WTC11 (cell line): ENCODE measurements at regions not wholly inside any gene's neighbourhood (a gene's known extent, or its start where the extent isn't known, plus 50 kb on each side); places are given as distances from the start of the nearest gene placed in this dataset.

Source experiments
- ATAC-seq: fragments of 200-7000 bp; cut with Tn5 transposase; 2 replicates; pipeline ENCODE4 v1.10.0; 2021; ENCODE audit warnings: mild to moderate bottlenecking, moderate library complexity
- CTCF ChIA-PET: fragments of 300-600 bp; sonication (Branson Sonifier 250); formaldehyde crosslinking; loops from one replicate; lab custom pipeline; 2021; ENCODE audit warnings: antibody characterized with exemption; lab: Charles Lee
- POLR2A ChIA-PET: fragments of 350-600 bp; sonication (Branson Sonifier 250); formaldehyde crosslinking; loops from one replicate; lab custom pipeline; 2021; ENCODE audit warnings: antibody characterized with exemption; lab: Charles Lee
- DNase-seq: peaks from one replicate; pipeline ENCODE4 v3.0.0; 2021; ENCODE audit warnings: low spot score
- H3K27ac Mint-ChIP-seq: 2 replicates; pipeline ENCODE4 v1.8.0; 2021; ENCODE audit warnings: mixed read lengths
- H3K27me3 Mint-ChIP-seq: 2 replicates; pipeline ENCODE4 v1.8.0; 2021; ENCODE audit warnings: low read depth, mild to moderate bottlenecking, moderate library complexity, mixed read lengths
- H3K36me3 Mint-ChIP-seq: 2 replicates; pipeline ENCODE4 v1.8.0; 2021; ENCODE audit warnings: mixed read lengths
- H3K4me1 Mint-ChIP-seq: 2 replicates; pipeline ENCODE4 v1.8.0; 2022; ENCODE audit warnings: mixed read lengths
- H3K4me3 Mint-ChIP-seq: 2 replicates; pipeline ENCODE4 v1.8.0; 2021; ENCODE audit warnings: mild to moderate bottlenecking, moderate library complexity, mixed read lengths
- H3K9me3 Mint-ChIP-seq: 2 replicates; pipeline ENCODE4 v1.8.0; 2021; ENCODE audit warnings: mixed read lengths
- ELF4 ChIP-seq: sonication (generic); formaldehyde crosslinking; IDR thresholded peaks from 2 replicates; pipeline ENCODE4 v1.8.1; 2022; ENCODE audit warnings: low read depth, mild to moderate bottlenecking, moderate library complexity, missing genetic modification reagents
- FOXK1 ChIP-seq: sonication (generic); formaldehyde crosslinking; IDR thresholded peaks from 2 replicates; pipeline ENCODE4 v1.8.0; 2022; ENCODE audit warnings: mild to moderate bottlenecking, moderate library complexity, missing genetic modification reagents
- FOXP1 ChIP-seq: sonication (generic); formaldehyde crosslinking; IDR thresholded peaks from 2 replicates; pipeline ENCODE4 v1.8.0; 2022; ENCODE audit warnings: missing genetic modification reagents, mild to moderate bottlenecking, moderate library complexity, borderline replicate concordance
- GABPB1 ChIP-seq: sonication (generic); formaldehyde crosslinking; IDR thresholded peaks from 2 replicates; pipeline ENCODE4 v1.8.1; 2023; ENCODE audit warnings: mild to moderate bottlenecking, missing genetic modification reagents
- HMGA2 ChIP-seq: fragments of 250-450 bp; sonication (Bioruptor Pico); IDR thresholded peaks from 2 replicates; pipeline ENCODE4 v1.4.0; 2021; ENCODE audit warnings: mild to moderate bottlenecking, moderate library complexity
- JUN ChIP-seq: sonication (generic); formaldehyde crosslinking; IDR thresholded peaks from 2 replicates; pipeline ENCODE4 v1.8.0; 2023; ENCODE audit warnings: mild to moderate bottlenecking, missing genetic modification reagents
- MYBL2 ChIP-seq: sonication (generic); formaldehyde crosslinking; IDR thresholded peaks from 2 replicates; pipeline ENCODE4 v1.8.1; 2023; ENCODE audit warnings: mild to moderate bottlenecking, moderate library complexity, missing genetic modification reagents
- NR2C2 ChIP-seq: sonication (generic); formaldehyde crosslinking; IDR thresholded peaks from 2 replicates; pipeline ENCODE4 v1.8.0; 2022; ENCODE audit warnings: mild to moderate bottlenecking, missing genetic modification reagents
- OVOL2 ChIP-seq: fragments of 250-450 bp; sonication (Bioruptor Pico); IDR thresholded peaks from 2 replicates; pipeline ENCODE4 v1.9.0; 2021; ENCODE audit warnings: mild to moderate bottlenecking, borderline replicate concordance
- RORB ChIP-seq: fragments of 250-450 bp; sonication (Bioruptor Pico); IDR thresholded peaks from 2 replicates; pipeline ENCODE4 v1.9.0; 2021; ENCODE audit warnings: mild to moderate bottlenecking
- TEAD1 ChIP-seq: sonication (generic); formaldehyde crosslinking; IDR thresholded peaks from 2 replicates; pipeline ENCODE4 v1.8.0; 2022; ENCODE audit warnings: mild to moderate bottlenecking, missing genetic modification reagents
- TP53 ChIP-seq: sonication (generic); formaldehyde crosslinking; IDR thresholded peaks from 2 replicates; pipeline ENCODE4 v1.8.1; 2023; ENCODE audit warnings: mild to moderate bottlenecking, missing genetic modification reagents
- ZBTB21 ChIP-seq: sonication (generic); formaldehyde crosslinking; IDR thresholded peaks from 2 replicates; pipeline ENCODE4 v1.8.1; 2023; ENCODE audit warnings: mild to moderate bottlenecking, missing genetic modification reagents, borderline replicate concordance
- ZNF219 ChIP-seq: sonication (generic); formaldehyde crosslinking; IDR thresholded peaks from 2 replicates; pipeline ENCODE4 v1.8.0; 2023; ENCODE audit warnings: missing genetic modification reagents, mild to moderate bottlenecking, borderline replicate concordance
- ZNF263 ChIP-seq: sonication (generic); formaldehyde crosslinking; IDR thresholded peaks from 2 replicates; pipeline ENCODE4 v1.8.1; 2022; ENCODE audit warnings: low read depth, mild to moderate bottlenecking, moderate library complexity, missing genetic modification reagents
- ZNF396 ChIP-seq: fragments of 250-450 bp; sonication (Bioruptor Pico); IDR thresholded peaks from 2 replicates; pipeline ENCODE4 v1.8.0; 2021; ENCODE audit warnings: mild to moderate bottlenecking, moderate library complexity, borderline replicate concordance
- ZNF671 ChIP-seq: fragments of 250-450 bp; sonication (Bioruptor Pico); IDR thresholded peaks from 2 replicates; pipeline ENCODE4 v1.8.0; 2021; ENCODE audit warnings: mild to moderate bottlenecking
- TF ChIP-seq, protein P1 (sequence below): sonication (generic); formaldehyde crosslinking; IDR thresholded peaks from 2 replicates; pipeline ENCODE4 v1.8.0; 2023; ENCODE audit warnings: mild to moderate bottlenecking, missing genetic modification reagents
- TF ChIP-seq, protein P2 (sequence below): sonication (generic); formaldehyde crosslinking; IDR thresholded peaks from 2 replicates; pipeline ENCODE4 v1.8.1; 2023; ENCODE audit warnings: mild to moderate bottlenecking, missing genetic modification reagents
- TF ChIP-seq, protein P3 (sequence below): fragments of 250-450 bp; sonication (Bioruptor Pico); IDR thresholded peaks from 2 replicates; pipeline ENCODE4 v2.1.2; 2022; ENCODE audit warnings: mild to moderate bottlenecking, moderate library complexity
- TF ChIP-seq, protein P4 (sequence below): fragments of 250-450 bp; sonication (Bioruptor Pico); IDR thresholded peaks from 2 replicates; pipeline ENCODE4 v1.9.0; 2021; ENCODE audit warnings: mild to moderate bottlenecking
- TF ChIP-seq, protein P5 (sequence below): sonication (generic); formaldehyde crosslinking; IDR thresholded peaks from 2 replicates; pipeline ENCODE4 v1.8.1; 2023; ENCODE audit warnings: mild to moderate bottlenecking, missing genetic modification reagents, borderline replicate concordance

DNA sequence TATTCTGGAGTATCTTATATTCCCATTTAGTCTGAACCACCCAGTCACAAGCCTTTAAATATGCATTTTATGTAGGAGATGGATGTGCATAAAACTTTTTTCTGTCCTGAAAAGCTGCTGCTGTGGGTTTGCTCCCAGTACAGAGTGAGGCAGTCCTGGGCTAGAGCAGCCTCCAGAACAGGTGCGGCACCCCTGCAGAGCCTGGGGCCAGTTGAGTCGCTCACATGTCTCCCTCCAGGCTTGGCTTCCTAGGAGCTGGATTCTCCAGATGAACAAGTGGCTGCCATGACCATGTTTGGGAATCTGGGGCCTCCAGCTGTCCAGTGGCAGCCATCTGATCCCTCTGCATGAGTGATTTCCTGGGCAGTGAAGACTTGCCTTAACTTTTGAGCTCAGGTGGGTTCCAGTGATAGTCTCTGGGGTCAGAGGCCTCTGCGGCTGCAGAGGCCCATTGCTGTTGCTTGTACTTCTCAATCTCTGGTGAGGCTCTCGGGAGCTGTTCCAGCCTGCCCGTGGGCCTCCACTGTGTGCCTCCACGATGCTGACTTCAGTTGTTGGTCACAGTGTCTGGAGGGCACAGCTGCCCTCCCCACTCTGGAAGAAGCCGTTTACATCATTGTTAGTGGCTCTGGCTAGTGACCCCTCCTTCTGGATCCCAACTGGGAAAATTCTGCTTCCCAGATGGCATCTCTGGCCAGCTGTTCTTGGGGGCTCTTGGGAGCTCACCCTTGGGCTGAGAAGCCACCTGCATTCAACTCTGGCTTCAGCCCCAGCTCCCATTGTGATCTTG lies 120.4 kb downstream of the EMX2 start (continued):
- TF ChIP-seq, protein P1, sequence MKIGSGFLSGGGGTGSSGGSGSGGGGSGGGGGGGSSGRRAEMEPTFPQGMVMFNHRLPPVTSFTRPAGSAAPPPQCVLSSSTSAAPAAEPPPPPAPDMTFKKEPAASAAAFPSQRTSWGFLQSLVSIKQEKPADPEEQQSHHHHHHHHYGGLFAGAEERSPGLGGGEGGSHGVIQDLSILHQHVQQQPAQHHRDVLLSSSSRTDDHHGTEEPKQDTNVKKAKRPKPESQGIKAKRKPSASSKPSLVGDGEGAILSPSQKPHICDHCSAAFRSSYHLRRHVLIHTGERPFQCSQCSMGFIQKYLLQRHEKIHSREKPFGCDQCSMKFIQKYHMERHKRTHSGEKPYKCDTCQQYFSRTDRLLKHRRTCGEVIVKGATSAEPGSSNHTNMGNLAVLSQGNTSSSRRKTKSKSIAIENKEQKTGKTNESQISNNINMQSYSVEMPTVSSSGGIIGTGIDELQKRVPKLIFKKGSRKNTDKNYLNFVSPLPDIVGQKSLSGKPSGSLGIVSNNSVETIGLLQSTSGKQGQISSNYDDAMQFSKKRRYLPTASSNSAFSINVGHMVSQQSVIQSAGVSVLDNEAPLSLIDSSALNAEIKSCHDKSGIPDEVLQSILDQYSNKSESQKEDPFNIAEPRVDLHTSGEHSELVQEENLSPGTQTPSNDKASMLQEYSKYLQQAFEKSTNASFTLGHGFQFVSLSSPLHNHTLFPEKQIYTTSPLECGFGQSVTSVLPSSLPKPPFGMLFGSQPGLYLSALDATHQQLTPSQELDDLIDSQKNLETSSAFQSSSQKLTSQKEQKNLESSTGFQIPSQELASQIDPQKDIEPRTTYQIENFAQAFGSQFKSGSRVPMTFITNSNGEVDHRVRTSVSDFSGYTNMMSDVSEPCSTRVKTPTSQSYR (CRISPR knock-in tag): no peak
- no peak for TF ChIP-seq ZNF263 (CRISPR knock-in tag)
- TF ChIP-seq, protein P2, sequence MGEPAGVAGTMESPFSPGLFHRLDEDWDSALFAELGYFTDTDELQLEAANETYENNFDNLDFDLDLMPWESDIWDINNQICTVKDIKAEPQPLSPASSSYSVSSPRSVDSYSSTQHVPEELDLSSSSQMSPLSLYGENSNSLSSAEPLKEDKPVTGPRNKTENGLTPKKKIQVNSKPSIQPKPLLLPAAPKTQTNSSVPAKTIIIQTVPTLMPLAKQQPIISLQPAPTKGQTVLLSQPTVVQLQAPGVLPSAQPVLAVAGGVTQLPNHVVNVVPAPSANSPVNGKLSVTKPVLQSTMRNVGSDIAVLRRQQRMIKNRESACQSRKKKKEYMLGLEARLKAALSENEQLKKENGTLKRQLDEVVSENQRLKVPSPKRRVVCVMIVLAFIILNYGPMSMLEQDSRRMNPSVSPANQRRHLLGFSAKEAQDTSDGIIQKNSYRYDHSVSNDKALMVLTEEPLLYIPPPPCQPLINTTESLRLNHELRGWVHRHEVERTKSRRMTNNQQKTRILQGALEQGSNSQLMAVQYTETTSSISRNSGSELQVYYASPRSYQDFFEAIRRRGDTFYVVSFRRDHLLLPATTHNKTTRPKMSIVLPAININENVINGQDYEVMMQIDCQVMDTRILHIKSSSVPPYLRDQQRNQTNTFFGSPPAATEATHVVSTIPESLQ (CRISPR knock-in tag): no peak
- TF ChIP-seq HMGA2 (CRISPR knock-in tag): no peak
- TF ChIP-seq ZNF396 (CRISPR knock-in tag): no peak
- no peak for TF ChIP-seq ZBTB21 (CRISPR knock-in tag)
- TF ChIP-seq MYBL2 (CRISPR knock-in tag): no peak
- TF ChIP-seq, protein P3, sequence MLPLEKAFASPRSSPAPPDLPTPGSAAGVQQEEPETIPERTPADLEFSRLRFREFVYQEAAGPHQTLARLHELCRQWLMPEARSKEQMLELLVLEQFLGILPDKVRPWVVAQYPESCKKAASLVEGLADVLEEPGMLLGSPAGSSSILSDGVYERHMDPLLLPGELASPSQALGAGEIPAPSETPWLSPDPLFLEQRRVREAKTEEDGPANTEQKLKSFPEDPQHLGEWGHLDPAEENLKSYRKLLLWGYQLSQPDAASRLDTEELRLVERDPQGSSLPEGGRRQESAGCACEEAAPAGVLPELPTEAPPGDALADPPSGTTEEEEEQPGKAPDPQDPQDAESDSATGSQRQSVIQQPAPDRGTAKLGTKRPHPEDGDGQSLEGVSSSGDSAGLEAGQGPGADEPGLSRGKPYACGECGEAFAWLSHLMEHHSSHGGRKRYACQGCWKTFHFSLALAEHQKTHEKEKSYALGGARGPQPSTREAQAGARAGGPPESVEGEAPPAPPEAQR (CRISPR knock-in tag): no peak
- no peak for TF ChIP-seq JUN (CRISPR knock-in tag)
- no peak for TF ChIP-seq FOXK1 (CRISPR knock-in tag)
- no peak for TF ChIP-seq ZNF671 (CRISPR knock-in tag)
- no peak for TF ChIP-seq OVOL2
- TF ChIP-seq ZNF219 (CRISPR knock-in tag): no peak
- no peak for TF ChIP-seq TEAD1 (CRISPR knock-in tag)
- no peak for TF ChIP-seq RORB (CRISPR knock-in tag)

DNA sequence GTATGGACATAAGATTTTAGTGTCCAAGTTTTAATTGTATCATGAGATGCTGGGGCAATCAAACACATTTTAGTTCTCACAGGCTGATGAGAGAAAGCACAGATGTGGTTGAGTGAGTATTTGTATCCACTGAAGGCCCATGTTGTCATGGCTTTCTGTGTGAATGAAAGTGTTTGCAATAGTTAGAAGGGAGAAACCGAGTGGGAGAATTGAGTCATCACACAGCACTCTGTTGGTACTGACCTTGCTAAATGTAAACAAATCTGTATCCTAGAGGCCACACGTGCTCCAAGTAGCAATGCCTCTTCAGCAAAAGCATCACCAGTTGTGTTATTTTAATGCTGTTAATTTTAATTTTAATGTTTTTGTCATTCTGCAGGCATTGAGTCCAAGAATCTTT lies 121.2 kb downstream of the EMX2 start:
- DNase-seq: no peak
- ChIA-PET POLR2A (no interaction called here), CTCF (interaction anchor here (1.4 kb wide), 1 partner anchor 127 kb away, joined by 3 read pairs; no protein-coding TSS in a partner anchor)
- Mint-ChIP-seq H3K27ac (no peak overlapping the region), H3K9me3 (0 out of 2 replicates have a peak, but pooled peaks cover 3% of the 10 kb centered on the region), H3K4me1 (no peaks in the 10 kb centered on the region), H3K36me3 (no peaks in the 10 kb centered on the region), H3K27me3 (no peaks in the 10 kb centered on the region), H3K4me3 (no peak overlapping the region)
- ATAC-seq: no peak
- TF ChIP-seq, protein P4, sequence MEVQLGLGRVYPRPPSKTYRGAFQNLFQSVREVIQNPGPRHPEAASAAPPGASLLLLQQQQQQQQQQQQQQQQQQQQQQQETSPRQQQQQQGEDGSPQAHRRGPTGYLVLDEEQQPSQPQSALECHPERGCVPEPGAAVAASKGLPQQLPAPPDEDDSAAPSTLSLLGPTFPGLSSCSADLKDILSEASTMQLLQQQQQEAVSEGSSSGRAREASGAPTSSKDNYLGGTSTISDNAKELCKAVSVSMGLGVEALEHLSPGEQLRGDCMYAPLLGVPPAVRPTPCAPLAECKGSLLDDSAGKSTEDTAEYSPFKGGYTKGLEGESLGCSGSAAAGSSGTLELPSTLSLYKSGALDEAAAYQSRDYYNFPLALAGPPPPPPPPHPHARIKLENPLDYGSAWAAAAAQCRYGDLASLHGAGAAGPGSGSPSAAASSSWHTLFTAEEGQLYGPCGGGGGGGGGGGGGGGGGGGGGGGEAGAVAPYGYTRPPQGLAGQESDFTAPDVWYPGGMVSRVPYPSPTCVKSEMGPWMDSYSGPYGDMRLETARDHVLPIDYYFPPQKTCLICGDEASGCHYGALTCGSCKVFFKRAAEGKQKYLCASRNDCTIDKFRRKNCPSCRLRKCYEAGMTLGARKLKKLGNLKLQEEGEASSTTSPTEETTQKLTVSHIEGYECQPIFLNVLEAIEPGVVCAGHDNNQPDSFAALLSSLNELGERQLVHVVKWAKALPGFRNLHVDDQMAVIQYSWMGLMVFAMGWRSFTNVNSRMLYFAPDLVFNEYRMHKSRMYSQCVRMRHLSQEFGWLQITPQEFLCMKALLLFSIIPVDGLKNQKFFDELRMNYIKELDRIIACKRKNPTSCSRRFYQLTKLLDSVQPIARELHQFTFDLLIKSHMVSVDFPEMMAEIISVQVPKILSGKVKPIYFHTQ: no peak
- TF ChIP-seq NR2C2 (CRISPR knock-in tag) (no peak), ELF4 (CRISPR knock-in tag) (no peak), TP53 (CRISPR knock-in tag) (no peak), GABPB1 (CRISPR knock-in tag) (no peak), MYBL2 (CRISPR knock-in tag) (no peak), FOXP1 (CRISPR knock-in tag) (no peak)
- TF ChIP-seq, protein P5, sequence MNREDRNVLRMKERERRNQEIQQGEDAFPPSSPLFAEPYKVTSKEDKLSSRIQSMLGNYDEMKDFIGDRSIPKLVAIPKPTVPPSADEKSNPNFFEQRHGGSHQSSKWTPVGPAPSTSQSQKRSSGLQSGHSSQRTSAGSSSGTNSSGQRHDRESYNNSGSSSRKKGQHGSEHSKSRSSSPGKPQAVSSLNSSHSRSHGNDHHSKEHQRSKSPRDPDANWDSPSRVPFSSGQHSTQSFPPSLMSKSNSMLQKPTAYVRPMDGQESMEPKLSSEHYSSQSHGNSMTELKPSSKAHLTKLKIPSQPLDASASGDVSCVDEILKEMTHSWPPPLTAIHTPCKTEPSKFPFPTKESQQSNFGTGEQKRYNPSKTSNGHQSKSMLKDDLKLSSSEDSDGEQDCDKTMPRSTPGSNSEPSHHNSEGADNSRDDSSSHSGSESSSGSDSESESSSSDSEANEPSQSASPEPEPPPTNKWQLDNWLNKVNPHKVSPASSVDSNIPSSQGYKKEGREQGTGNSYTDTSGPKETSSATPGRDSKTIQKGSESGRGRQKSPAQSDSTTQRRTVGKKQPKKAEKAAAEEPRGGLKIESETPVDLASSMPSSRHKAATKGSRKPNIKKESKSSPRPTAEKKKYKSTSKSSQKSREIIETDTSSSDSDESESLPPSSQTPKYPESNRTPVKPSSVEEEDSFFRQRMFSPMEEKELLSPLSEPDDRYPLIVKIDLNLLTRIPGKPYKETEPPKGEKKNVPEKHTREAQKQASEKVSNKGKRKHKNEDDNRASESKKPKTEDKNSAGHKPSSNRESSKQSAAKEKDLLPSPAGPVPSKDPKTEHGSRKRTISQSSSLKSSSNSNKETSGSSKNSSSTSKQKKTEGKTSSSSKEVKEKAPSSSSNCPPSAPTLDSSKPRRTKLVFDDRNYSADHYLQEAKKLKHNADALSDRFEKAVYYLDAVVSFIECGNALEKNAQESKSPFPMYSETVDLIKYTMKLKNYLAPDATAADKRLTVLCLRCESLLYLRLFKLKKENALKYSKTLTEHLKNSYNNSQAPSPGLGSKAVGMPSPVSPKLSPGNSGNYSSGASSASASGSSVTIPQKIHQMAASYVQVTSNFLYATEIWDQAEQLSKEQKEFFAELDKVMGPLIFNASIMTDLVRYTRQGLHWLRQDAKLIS (CRISPR knock-in tag): no peak
